Ascending aorta (tissue), 2 donors: ENCODE measurements at regions not wholly inside any gene's neighbourhood (a gene's known extent, or its start where the extent isn't known, plus 50 kb on each side); places are given as distances from the start of the nearest gene placed in this dataset.

Experiments used
- DNase-seq, 2 donors: peaks; one replicate each; pipeline ENCODE4 v3.0.0-alpha.2; 2019; ENCODE audit warnings: low spot score in 2 of 2
- H3K27ac ChIP-seq, 2 donors: fragments of 200-600 bp; sonication (generic); one replicate each; pipeline ENCODE4 v1.5.1; 2016 to 2017; ENCODE audit warnings: mild to moderate bottlenecking in 1 of 2
- H3K27me3 ChIP-seq: fragments of 200-600 bp; sonication (generic); one replicate; pipeline ENCODE4 v1.5.1; 2017
- H3K36me3 ChIP-seq, 2 donors: fragments of 200-600 bp; sonication (generic); one replicate each; pipeline ENCODE4 v1.5.1; 2016
- H3K4me1 ChIP-seq, 2 donors: fragments of 200-600 bp; sonication (generic); one replicate each; pipeline ENCODE4 v1.5.1; 2016 to 2017; ENCODE audit warnings: mild to moderate bottlenecking in 1 of 2
- H3K4me3 ChIP-seq, 2 donors: fragments of 200-600 bp; sonication (generic); one replicate each; pipeline ENCODE4 v1.5.1; 2016 to 2017; ENCODE audit warnings: mild to moderate bottlenecking in 1 of 2
- H3K9me3 ChIP-seq, 2 donors: fragments of 200-600 bp; sonication (generic); one replicate each; pipeline ENCODE4 v1.5.1; 2016
- CTCF ChIP-seq, 3 experiments: fragments of 200-600 bp in 2 of 3; fragments of 450-650 bp in 1 of 3; sonication (generic) in 2 of 3; IDR thresholded peaks; one replicate each; pipeline ENCODE4 v1.5.1; 2016 to 2019; ENCODE audit warnings: antibody characterized with exemption in 3 of 3, mild to moderate bottlenecking in 1 of 3, moderate library complexity in 1 of 3
- intact Hi-C: fragments of 100-400 bp; cut with DNase I; formaldehyde crosslinking; loops from one replicate; pipeline ENCODE4 v1.15.1; 2023

GRCh38 chr2:191567206-191567605, 110.7 kb upstream of the NABP1 start:
- intact Hi-C loops: no loop called here
- DNase-seq: no peak
- Histone ChIP-seq H3K27ac (no peak overlapping the region), H3K36me3 (no peaks in the 10 kb centered on the region), H3K4me1 (peaks cover 0 to 3% of the 10 kb centered on the region in 2 donors), H3K27me3 (no peaks in the 10 kb centered on the region), H3K9me3 (no peaks in the 10 kb centered on the region), H3K4me3 (no peak overlapping the region)
- no peak for TF ChIP-seq CTCF (IDR thresholded peaks at IDR 0.05)

GRCh38 chr2:191569025-191569424, 108.9 kb upstream of the NABP1 start:
- Histone ChIP-seq H3K27ac (no peak overlapping the region), H3K36me3 (no peaks in the 10 kb centered on the region), H3K4me1 (peaks cover 0 to 3% of the 10 kb centered on the region in 2 donors), H3K9me3 (no peaks in the 10 kb centered on the region), H3K27me3 (no peaks in the 10 kb centered on the region), H3K4me3 (no peak overlapping the region)
- intact Hi-C loops: no loop called here
- TF ChIP-seq CTCF (IDR thresholded peaks at IDR 0.05): no peak
- no peak for DNase-seq

GRCh38 chr2:191571163-191571769, 106.7 kb upstream of the NABP1 start:
- TF ChIP-seq CTCF (IDR thresholded peaks at IDR 0.05): peak in 1 of 3 experiments; percentile 16
- Histone ChIP-seq H3K4me1 (peaks cover 0 to 3% of the 10 kb centered on the region in 2 donors), H3K9me3 (no peaks in the 10 kb centered on the region), H3K27me3 (no peaks in the 10 kb centered on the region), H3K27ac (no peak overlapping the region), H3K36me3 (no peaks in the 10 kb centered on the region), H3K4me3 (peak overlapping the region; percentile 6 to 32)
- intact Hi-C loops: no loop called here
- DNase-seq: no peak

- TF ChIP-seq CTCF (IDR thresholded peaks at IDR 0.05): no peak
- no peaks in the 10 kb centered on the region for H3K36me3 ChIP-seq
- H3K9me3 ChIP-seq: no peaks in the 10 kb centered on the region
- no peaks in the 10 kb centered on the region for H3K27me3 ChIP-seq
- intact Hi-C loops: no loop called here
- H3K27ac ChIP-seq: no peak overlapping the region
- H3K4me1 ChIP-seq: peaks cover 0 to 3% of the 10 kb centered on the region in 2 donors
- no peak for DNase-seq
- H3K4me3 ChIP-seq: no peak overlapping the region
These were observed 105.6 kb upstream of the NABP1 start for GRCh38 chr2:191572319-191572718.

GRCh38 chr2:191573216-191573615, 104.7 kb upstream of the NABP1 start:
- no peak for DNase-seq
- Histone ChIP-seq H3K4me3 (no peak overlapping the region), H3K4me1 (peaks cover 0 to 3% of the 10 kb centered on the region in 2 donors), H3K36me3 (no peaks in the 10 kb centered on the region), H3K9me3 (no peaks in the 10 kb centered on the region), H3K27ac (no peak overlapping the region), H3K27me3 (no peaks in the 10 kb centered on the region)
- intact Hi-C loops: no loop called here
- TF ChIP-seq CTCF (IDR thresholded peaks at IDR 0.05): no peak

GRCh38 chr2:191574232-191574631, 103.7 kb upstream of the NABP1 start:
- no peak for DNase-seq
- Histone ChIP-seq H3K27me3 (no peaks in the 10 kb centered on the region), H3K4me1 (peaks cover 0 to 3% of the 10 kb centered on the region in 2 donors), H3K27ac (no peak overlapping the region), H3K36me3 (no peaks in the 10 kb centered on the region), H3K4me3 (no peak overlapping the region), H3K9me3 (no peaks in the 10 kb centered on the region)
- no peak for TF ChIP-seq CTCF (IDR thresholded peaks at IDR 0.05)
- intact Hi-C loops: no loop called here
